ENCODE measurements at regions not wholly inside any gene's neighbourhood (a gene's known extent, or its start where the extent isn't known, plus 50 kb on each side); places are given as distances from the start of the nearest gene placed in this dataset.

GRCh38 chr18:6559296-6559695 is 144.6 kb upstream of the L3MBTL4 start:
- H3K4me3 ChIP-seq (ENCODE audit: low read depth, low read length): no peak overlapping the region
- no peak for DNase-seq (ENCODE audit: low read depth)
- no peak for TF ChIP-seq CTCF (IDR thresholded peaks at IDR 0.05; ENCODE audit: control insufficient read depth, extremely low read depth, insufficient read depth)

DNA sequence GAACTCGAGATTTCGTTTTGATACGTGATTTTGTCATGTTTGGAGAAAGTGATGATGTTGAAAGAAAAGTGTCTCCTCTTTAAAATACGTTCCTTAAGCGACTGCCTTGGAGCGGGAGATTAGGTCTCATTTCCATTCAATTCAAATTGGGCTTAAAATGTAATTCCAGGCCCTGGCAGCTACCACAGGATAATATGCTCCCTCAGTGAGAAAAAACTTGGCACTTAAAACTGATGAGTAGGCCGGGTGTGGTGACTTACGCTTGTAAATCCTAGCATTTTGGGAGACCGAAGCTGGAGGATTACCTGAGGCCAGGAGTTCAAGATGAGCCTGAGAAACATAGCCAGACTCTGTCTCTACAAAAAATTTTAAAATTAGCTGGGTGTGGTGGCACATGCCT is 146.3 kb upstream of the L3MBTL4 start:
- H3K4me3 ChIP-seq (ENCODE audit: low read depth, low read length): no peak overlapping the region
- TF ChIP-seq CTCF (IDR thresholded peaks at IDR 0.05; ENCODE audit: control insufficient read depth, extremely low read depth, insufficient read depth): no peak
- DNase-seq (ENCODE audit: low read depth): no peak

- no peak for DNase-seq (ENCODE audit: low read depth)
- H3K4me3 ChIP-seq (ENCODE audit: low read depth, low read length): no peak overlapping the region
- no peak for TF ChIP-seq CTCF (IDR thresholded peaks at IDR 0.05; ENCODE audit: control insufficient read depth, extremely low read depth, insufficient read depth)
Observed at GRCh38 chr18:6561420-6561861, 146.7 kb upstream of the L3MBTL4 start.

DNA sequence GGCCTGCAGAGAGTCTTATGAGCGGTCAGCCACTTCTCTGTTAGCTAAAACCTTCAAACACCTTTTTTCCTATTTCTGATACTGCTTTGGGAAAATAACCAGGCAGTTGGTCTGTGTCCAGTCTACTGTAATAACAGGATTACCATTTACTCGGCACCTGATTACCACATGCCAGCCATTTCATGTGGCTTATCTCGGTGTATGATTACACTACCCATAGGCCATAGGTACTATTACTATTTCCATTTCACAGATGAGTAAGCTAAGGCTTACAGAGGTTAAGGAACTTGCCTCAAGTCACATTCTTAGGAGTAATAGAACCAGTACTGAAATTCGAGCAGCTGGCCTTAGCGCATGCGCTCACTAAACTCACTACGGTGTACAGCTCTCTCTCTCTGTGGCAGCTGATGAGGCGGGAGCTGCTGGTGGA is 147.2 kb upstream of the L3MBTL4 start:
- DNase-seq (ENCODE audit: low read depth): no peak
- TF ChIP-seq CTCF (IDR thresholded peaks at IDR 0.05; ENCODE audit: control insufficient read depth, extremely low read depth, insufficient read depth): no peak
- no peak overlapping the region for H3K4me3 ChIP-seq (ENCODE audit: low read depth, low read length)

DNA sequence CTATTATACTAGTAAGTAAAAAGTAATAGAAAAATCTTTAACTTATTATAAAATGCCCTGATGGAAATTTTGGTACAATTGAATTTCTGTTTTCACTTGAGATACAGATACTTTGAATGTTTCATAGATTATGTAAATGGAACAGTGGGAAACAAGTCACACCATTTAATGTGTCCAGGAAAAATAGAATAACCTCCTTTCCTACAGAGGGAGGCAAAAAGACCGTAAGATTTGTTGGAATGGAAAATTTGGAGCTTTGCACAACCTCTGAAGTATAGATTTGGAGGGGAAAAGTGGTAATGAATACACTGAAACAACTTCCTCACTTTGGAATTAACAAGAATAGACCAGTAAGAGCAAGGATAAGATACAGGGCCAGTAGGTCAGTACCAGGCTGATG is 149.2 kb upstream of the L3MBTL4 start:
- TF ChIP-seq CTCF (IDR thresholded peaks at IDR 0.05; ENCODE audit: control insufficient read depth, extremely low read depth, insufficient read depth): no peak
- no peak overlapping the region for H3K4me3 ChIP-seq (ENCODE audit: low read depth, low read length)
- DNase-seq (ENCODE audit: low read depth): no peak

DNA sequence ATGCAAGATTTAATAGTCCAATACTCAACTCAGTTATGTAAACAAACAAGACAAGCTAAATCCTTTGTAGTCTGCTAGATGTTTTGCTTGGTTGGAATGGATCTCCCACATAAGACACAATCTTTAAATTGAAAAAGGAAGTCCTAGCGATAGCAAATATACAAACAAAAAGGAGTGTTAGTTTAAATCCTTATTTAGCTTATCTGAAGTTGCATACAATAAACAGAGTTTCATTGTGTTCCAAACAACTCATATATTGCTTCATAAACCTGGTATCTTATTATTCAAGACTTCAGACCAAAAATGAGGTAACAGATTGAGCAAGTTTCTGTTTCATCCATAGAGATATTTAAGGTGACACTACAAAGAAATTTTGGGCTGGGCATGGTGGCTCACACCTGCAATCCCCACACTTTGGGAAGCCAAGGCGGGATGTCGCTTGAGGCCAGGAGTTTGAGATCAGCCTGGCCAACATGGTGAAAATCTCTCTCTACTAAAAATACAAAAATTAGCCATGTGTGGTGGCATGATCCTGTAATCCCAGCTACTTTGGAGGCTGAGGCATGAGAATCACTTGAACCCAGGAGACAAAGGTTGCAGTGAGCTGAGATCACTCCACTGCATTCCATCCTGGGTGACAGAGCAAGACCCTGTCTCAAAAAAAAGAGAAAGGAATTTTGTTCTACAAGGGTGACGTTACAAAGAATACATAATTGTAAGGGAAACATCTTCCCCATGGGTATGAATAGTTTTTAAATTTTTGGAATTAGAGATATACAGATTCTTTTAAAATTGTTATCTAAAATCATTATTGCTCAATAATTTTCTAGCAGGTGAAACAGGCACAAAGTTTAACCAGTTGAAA is 150.5 kb upstream of the L3MBTL4 start:
- no peak for DNase-seq (ENCODE audit: low read depth)
- no peak overlapping the region for H3K4me3 ChIP-seq (ENCODE audit: low read depth, low read length)
- no peak for TF ChIP-seq CTCF (IDR thresholded peaks at IDR 0.05; ENCODE audit: control insufficient read depth, extremely low read depth, insufficient read depth)

GRCh38 chr18:6565815-6566081 is 151.0 kb upstream of the L3MBTL4 start:
- no peak overlapping the region for H3K4me3 ChIP-seq (ENCODE audit: low read depth, low read length)
- no peak for DNase-seq (ENCODE audit: low read depth)
- TF ChIP-seq CTCF (IDR thresholded peaks at IDR 0.05; ENCODE audit: control insufficient read depth, extremely low read depth, insufficient read depth): no peak
